Esophagus muscularis mucosa (tissue), 3 donors: ENCODE measurements at regions not wholly inside any gene's neighbourhood (a gene's known extent, or its start where the extent isn't known, plus 50 kb on each side); places are given as distances from the start of the nearest gene placed in this dataset.

Experiments used
- CTCF ChIP-seq, 3 experiments: fragments of 200-600 bp in 2 of 3; fragments of 450-650 bp in 1 of 3; sonication (generic) in 2 of 3; IDR thresholded peaks; one replicate each; pipeline ENCODE4 v1.5.1; 2017 to 2019; ENCODE audit warnings: antibody characterized with exemption in 3 of 3, mild to moderate bottlenecking in 2 of 3, moderate library complexity in 1 of 3
- EP300 ChIP-seq: sonication (generic); formaldehyde crosslinking; IDR thresholded peaks from one replicate; pipeline ENCODE4 v1.6.1; 2017; ENCODE audit warnings: antibody characterized with exemption

GRCh38 chr6:22455378-22455777, 114.0 kb upstream of the HDGFL1 start:
- TF ChIP-seq CTCF (IDR thresholded peaks at IDR 0.05): no peak
- no peak for TF ChIP-seq EP300
